HK-2 (cell line): ENCODE measurements at regions not wholly inside any gene's neighbourhood (a gene's known extent, or its start where the extent isn't known, plus 50 kb on each side); places are given as distances from the start of the nearest gene placed in this dataset.

Source experiments
- DNase-seq: peaks from one replicate; pipeline ENCODE4 v3.0.0-alpha.2; 2018; ENCODE audit not compliant: unreplicated experiment

DNA sequence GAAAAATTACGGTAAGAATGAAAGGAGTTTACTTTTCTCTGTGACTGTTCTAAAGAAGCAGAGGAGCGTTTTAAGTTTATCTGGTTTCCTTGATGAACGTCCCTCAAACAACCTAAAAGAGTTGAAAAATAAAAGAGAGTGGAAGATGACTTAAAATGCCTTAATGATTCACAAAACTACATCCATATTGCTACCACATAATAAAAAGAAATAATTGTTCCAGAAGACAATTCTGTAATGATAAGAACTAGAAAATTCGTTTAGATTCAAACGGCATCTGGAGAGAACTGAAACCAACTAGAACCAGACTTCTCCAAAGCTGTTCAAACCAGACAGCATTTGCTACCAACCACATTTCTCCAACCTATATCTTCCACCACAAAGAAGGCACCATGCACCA is 68.1 kb downstream of the TEKT4 start:
- DNase-seq = no peak

DNA sequence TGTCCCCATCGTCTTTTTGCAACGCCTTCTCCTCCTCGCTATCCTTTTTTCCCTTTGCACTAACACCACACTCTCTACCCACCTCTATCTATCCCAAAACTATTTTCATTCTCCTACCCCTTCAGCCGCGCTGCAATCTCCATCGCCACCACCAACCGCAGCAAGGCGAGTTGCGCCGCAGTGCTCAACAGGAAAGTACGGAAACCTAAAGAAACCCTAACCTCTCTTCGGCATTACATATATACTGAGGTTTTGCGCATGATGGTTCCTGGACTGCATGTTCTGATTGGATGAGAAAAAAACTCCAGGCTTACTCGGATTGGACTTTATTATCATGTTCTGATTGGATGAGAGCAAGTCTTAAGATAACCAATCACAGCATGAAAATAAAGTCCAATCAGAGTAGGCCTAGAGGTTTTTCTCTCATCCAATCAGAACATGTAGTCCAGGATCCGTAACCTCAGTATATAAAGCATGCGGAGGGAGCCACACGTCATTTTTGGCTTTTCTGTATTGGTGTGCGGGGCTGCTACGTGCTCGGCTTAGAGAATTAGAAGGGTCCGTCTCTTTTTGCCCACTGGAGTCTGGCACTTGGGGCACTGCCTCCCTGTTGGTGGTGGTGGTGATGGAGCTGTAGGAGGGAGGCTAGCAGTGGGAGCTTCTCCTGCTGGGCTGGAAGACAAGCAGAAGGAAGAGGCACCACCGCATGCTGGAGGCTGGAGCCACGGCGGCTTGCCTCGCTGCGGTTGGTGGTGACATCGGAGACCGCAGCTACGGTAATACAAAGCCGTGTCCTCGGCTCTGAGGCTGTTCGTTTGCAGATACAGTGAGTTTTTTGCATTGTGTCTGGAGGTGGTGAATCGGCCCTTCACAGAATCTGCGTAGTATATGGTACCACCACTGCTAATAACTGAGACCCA is 76.1 kb downstream of the TEKT4 start:
- DNase-seq = no peak

- DNase-seq = no peak
Observed at GRCh38 chr2:94955702-94956101, 69.8 kb upstream of the MAL start.

GRCh38 chr2:94956797-94957391 is 68.6 kb upstream of the MAL start:
- peak; percentile 37 for DNase-seq

DNA sequence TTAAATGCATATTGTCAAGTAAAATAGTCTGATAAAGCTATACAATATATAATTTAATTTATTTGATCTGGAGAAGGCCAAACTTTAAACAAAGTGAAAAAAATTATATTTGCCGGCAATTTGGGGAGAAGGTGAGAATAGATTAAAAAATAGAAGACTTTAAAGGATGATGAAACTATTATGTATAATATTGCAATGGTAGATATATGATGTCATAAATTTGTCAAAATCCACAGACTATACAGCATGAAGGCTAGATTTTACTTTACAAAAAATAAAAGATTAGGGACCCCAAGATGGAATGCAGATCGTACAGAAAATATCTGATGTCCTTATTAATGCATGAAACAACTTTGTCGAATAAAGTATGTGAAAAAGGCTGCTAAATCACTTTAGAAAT is 67.3 kb upstream of the MAL start:
- DNase-seq = no peak

- no peak for DNase-seq
Observed at GRCh38 chr2:94960266-94960665, 65.2 kb upstream of the MAL start.

GRCh38 chr2:94960751-94961150 is 64.8 kb upstream of the MAL start:
- DNase-seq = no peak

DNA sequence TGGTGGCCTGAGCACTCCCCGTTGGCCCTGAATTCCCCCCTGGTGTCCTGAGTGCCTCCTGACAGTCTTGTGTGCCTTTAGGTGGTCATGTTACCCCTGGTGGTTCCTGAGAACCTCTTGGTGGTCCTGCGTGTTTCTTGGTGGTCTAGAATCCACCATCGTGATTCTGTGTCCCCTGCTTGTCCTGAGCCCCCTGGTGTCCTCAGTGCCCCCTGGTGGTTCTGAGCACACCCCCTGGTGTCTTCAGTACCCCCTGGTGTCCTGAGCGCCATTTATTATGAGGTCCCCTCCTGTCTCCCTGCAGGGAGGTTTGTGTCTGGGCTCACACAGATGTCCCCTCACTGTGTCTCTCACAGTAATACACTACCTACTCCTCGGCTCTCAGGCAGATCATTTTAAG is 61.3 kb upstream of the MAL start:
- no peak for DNase-seq

DNA sequence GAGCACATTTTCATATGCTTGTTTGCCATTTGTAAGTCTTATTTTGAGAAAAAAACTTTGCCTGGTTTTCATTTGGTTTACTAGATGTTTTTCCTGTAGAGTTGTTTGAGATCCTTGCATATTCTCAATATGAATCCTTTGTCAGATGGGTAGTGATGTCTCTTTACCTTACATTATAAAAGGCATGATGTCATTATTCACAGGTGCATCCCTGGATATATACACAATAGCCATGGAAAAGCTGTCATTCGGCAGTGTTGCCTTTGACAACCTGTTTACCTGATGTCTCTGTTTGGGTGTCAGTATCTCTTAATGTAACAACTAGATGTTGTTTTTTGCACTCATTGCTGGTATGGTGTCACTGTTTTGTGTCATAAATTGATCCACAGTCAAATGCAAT is 58.8 kb upstream of the MAL start:
- no peak for DNase-seq

DNA sequence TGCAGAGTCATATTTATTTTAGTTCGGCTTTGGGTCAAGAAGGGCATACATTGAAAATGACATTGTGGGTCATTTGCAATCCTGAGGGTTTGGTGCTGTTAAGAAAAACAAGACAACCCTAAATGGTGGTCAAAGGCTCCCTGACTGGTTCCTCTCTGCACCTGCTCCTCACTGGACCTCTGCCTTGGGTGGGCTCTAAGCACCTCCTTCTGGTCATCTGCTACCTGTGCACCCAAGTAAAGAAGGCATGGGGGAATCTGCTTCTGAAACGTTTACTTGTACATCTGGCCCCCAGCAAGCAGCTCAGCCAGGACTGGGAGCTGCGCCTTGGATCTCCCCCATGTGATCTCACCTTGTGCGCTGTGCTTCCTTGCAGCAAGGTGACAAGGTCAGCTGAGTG is 55.2 kb upstream of the MAL start:
- DNase-seq = no peak
